HG03378 (cell line): ENCODE measurements at regions not wholly inside any gene's neighbourhood (a gene's known extent, or its start where the extent isn't known, plus 50 kb on each side); places are given as distances from the start of the nearest gene placed in this dataset.
"Not testable (repeated sequence)": the region's sequence is repeated elsewhere in the genome, so short reads cannot be mapped to it uniquely, and the experiment has no call there.

ENCODE experiments used
- ATAC-seq: cut with Tn5 transposase; IDR thresholded peaks from one replicate; pipeline ENCODE4 v1.9.1; 2021; ENCODE audit warnings: mild to moderate bottlenecking, moderate library complexity; ENCODE audit not compliant: unreplicated experiment

DNA sequence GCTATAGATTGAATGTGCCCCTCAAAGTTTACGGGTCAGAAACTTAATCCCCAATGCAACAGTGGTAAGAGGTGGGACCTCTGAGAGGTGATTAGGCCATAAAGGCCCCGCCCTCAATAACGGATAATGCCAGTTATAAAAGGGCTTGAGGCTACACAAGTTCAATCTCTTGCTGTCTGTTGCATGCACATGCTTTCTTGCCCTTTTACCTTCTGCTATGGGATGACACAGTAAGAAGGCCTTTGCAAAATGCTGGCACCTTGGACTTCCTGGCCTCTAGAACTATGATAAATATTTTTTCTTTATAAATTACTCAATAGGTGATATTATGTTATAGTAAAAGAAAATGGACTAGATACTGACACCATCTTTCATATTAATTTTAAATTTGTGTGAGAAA, 806.1 kb downstream of the TENT5A start:
- ATAC-seq = no peak

DNA sequence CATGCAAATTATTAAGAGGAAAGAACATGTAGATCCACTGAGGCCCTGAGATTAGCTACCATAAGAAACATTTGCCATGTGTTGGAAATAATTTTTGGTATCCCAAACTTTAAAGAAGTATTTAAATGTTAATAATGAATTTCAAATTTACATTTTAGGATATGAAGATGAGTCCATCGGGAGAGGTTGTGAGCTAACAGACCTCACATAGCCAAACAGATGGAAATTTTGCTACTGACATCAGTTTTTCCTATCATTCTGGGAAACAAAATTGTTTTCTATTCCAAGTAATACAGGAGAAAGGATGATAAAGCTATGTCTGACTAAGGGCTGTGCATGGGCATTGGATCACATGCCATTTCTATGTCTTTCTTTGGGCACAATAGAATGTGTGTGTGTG, 809.6 kb downstream of the TENT5A start:
- ATAC-seq = no peak

DNA sequence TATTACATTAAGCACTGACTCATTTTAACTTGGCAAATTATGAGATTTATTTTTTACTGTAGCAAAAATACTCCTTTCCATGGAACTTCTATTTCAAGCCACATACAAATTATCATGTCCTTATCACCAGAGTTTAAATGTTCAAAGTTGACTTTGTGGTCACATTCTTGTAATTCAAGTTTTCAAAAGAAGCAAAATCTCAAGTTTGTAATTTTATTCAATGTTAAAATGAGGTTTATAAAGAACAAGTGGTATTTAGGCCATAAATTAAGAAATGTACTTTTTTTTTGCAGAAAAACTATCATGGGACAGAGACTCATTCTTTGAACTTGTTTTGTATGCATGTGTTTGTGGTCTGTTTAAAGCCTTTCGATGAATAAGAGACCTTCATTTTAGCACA, 811.5 kb downstream of the TENT5A start:
- no peak for ATAC-seq

DNA sequence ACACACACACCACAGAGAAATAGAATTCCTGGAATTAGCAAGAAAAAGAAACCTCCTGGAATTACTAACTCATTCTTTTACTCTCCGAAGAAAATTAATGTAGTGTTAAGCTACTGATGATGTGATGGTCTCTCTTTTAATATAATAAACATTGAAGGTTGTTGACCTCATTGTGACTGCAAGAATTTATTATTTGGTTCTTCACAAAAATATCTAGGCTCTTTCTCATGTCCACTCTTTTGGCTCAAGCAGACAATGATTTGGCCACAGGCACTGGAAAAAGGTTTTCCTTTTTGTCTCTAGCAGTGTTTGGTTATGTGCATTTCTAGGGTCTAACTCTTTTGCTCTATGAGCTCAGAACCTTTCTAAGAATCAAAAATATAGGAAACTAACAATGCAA, 811.9 kb downstream of the TENT5A start:
- ATAC-seq = no peak

DNA sequence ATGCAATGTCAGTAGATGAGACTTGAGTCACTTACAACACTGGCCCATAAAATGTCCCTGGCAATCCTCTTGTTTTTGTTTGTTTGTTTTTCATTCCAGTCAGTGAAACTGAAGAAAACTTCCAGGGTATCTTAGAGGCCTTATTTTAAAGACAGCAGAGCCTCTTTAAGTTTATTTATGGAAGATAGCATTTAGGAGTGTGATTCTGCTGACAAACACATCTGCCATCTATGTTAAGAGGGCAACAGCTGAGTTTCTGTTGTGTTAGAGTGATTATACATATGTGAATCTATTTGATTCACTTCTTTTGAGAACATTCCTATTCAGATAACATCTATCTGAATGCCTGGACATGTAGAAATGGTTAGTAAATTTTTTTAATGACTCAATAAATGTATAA, 812.6 kb downstream of the TENT5A start:
- ATAC-seq = no peak

DNA sequence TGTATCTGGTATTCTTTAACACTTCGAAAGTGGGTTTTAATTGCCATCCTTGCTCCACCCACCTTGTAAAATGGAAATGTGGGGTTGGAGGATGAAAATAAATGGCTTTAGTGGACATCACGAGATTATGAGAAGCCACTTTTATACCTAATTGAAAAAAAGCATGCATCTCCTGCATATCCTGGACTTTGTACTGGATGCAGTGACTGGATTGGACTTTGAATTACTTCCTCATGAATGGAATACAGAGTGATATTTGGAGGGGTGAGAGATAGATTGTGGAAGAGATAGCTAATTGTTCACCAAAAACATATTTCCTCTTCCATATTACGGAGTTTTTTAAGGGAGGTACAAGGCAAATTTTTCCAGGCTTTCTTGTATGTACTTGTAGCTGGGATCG, 813.0 kb downstream of the TENT5A start:
- ATAC-seq = no peak

DNA sequence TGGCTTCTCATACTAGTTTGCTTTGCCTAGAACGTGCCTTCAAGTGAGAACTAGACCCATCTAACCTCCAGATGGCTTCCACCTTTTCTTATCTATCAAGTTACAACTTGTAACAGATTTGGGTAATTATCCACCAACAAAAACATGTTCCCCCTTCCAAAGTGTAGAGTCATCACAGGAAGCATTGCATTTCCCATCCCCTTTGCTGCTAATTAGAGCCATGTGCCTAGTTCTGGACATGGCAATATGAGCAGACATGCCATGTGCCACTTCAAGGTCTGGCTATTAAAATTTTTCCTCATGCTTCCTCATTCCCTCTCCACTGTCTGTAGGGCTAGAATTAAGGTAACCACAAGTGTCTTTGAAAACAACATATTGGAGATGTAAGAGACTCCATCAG, 814.4 kb downstream of the TENT5A start:
- no peak for ATAC-seq

DNA sequence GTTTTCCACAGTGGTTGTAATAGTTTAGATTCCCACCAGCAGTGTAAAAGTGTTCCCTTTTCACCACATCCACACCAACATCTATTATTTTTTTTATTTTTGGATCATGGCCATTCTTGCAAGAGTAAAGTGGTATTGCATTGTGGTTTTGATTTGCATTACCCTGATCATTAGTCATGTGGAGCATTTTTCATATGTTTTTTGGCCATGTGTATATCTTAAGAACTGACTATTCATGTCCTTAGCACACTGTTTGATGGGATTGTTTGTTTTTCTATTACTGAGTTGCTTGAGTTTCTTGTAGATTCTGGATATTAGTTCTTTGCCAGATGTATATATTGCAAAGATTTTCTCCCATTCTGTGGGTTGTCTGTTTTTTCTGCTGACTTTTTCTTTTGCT, 820.1 kb downstream of the TENT5A start:
- no peak for ATAC-seq

DNA sequence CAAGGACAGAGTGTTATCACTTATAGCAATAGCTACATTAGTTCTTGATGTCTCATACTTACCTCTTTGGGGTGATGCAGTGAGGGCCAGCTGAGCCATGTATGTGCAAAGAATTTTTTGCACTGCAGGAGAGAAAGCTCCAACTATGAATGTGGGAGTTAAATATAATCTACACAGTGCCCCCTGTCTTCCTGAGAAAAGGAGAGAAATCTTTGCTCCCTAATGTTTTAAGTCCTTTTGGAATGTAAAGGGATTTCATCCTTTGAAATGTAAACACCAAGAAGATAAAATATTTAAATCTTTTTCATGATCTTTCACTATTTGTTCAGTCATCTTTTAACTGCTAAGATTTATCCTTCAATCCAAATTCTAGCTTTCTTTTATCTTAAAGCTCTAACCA, 822.1 kb downstream of the TENT5A start:
- ATAC-seq = no peak

DNA sequence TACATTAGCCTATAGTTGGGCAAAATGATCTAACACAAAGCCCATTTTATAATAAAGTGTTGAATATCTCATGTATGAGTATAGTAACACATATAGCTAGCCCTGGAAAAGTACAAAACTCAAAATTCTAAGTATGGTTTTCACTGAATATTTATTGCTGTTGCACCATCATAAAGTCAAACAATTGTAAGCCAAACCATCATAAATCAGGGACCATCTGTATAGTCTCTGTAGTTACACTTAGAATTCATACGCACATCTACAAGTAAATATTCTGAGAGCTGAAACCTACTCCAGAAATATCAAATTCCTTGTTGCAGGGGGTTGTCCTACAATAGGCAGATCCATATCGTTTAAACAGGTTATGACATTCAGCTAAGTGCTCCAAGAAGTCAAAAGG, 817.3 kb downstream of the BCKDHB start:
- no peak for ATAC-seq

DNA sequence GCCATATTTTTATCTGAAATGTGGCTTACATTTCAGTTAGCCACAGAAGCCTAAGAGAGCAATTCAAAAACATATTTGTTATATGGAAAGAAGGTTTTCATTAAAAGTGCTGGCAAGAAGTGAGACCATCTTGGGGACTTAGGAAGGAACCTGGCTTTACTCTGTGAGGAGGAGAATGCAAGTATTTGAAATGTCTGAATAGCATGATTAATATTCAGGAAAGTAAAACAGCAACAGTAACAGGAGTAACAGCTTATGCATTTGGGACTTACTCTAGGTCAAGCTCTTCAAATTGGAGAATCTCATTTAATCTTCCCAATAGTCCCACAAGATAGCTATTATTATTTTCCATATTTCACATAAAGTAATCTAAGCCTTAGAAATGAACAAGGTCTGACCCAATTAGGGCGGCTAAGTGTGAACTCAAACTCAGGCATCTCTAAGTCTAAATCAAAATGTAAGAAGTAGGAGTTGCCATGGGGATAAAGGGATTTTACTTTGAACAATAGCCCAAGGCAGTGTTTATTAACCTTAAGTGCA, 816.5 kb downstream of the BCKDHB start:
- no peak for ATAC-seq

DNA sequence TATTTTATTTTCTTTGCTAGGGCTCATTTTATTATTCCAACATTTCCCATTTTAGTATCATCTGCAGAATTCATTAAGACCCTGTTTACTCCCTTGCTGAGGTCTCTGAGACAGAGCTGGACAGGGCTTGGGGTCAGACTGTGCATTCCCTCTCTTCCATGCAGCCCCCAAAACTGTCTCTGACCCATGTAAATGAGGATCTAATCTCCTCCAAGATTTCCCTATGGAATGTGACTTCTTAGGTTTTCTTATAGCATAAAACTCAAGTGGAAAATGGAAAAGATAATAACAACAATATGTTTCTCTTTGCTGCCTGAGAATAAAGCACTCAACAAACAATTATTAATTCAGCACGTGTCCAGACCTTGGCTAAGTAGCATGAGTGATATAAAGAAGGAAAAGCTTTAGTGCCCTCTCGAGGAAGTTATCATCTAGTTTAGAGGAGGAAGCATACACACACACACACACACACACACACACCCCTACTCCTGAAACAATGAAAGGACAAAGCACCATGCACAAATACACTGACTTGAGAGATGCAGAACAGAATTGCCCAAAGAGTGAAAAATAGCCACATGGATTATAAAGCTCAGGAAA, 815.5 kb downstream of the BCKDHB start:
- no peak for ATAC-seq

DNA sequence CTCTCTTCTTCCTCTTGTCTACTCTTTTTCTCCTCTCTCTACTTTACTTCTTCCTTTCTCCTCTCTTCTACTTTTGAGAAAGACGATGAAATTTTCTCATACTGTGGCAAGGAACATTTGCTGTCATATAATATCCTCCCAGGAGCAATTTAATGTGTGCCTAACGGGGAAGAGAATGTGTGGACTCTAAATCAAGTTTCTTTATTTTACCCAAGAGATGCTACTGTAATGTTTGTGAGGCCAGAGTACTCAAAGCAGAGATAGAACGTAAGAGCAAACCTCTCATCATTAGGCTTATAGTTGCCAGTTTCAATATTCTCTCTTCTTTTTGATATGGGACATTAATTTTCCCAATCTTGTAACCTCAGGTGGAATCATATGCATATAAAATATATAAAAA, 801.4 kb downstream of the BCKDHB start:
- ATAC-seq = no peak

DNA sequence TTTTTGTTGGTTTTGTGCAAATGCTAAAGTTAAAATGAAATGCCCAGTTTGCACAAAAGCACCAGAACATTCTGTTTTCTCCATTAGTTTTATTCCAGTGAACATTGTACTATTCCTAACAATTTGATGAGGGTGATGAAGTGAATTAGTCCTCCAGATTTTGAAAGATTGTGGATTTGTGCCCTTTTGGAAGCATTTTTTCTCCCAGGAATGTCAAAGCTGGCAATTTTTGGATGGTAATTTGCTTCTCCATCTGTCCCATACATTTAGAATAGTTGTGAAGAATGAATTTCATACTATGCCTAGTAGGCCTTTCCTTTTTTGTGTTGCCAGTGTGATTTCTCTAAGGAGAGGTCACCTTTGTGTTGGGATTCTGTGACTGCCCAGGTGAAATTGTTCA, 797.2 kb downstream of the BCKDHB start:
- no peak for ATAC-seq

DNA sequence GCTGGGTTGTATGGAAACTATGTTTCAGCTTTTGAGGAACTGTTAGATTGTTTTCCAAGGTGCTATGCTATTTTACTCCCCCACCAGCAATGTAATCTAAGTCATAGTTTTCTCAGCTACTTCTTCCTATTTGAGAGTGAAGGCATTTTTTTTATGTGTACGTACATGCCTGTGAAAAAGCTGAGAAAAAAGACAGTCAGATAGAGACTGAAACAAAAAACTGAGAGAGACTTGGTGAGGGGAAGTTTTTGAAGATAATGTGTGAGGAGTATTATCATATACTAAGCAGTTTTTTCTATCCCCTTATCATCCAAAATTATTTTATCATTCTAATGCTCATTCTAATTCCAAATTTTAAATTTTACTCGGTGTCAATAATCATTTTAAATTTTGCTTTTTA, 780.0 kb downstream of the BCKDHB start:
- no peak for ATAC-seq

DNA sequence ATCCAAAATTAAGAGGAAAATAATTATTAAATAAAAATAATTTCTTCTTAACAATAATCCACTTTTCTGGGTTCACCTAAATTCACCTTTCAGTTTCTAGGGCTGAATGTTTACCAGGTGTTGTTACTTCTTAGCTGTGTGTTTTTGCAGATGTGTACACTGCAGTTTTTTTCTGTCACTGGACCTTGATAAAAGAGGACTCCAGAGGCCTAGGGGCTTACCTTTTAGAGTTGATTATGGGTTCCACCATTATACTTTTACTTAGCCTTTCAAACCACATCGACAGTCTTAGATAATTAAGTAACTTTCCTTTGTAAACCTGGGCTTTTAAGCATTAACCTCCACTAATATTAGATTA, 766.5 kb downstream of the BCKDHB start:
- ATAC-seq = no peak

DNA sequence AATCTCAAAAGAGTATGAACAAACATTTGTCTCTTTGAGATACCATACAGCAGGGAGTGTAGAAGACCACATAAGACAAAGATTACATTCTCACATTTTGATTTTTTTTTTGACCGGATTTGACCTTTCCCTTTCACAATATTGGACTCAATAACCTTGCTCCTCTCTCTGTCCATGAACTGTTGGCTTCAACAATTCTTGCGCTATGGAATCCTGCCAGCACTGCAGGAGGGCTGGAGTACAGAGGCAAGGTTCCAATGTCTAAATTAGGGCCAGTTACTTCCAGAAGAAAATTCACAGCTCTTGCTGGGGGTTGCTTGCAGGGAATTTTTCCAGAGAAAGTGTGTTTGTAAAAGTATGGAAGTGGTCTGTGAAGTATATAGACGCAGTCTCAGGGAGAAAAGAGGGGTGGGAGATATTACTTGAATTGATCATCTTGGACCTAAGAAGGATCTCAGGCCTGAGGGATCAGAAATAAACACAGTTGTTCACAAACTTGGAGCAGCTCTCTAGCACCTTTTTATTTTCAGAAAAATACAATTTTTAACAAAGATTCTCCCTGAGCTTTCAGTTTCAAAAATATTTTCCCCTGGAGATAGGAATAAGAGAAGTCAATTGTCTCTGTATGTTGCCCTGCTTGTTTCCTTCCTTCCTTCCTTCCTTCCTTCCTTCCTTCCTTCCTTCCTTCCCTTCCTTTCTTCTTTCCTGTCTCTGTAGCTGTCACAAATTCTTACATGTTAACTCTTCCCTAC, 765.9 kb downstream of the BCKDHB start:
- no peak for ATAC-seq

DNA sequence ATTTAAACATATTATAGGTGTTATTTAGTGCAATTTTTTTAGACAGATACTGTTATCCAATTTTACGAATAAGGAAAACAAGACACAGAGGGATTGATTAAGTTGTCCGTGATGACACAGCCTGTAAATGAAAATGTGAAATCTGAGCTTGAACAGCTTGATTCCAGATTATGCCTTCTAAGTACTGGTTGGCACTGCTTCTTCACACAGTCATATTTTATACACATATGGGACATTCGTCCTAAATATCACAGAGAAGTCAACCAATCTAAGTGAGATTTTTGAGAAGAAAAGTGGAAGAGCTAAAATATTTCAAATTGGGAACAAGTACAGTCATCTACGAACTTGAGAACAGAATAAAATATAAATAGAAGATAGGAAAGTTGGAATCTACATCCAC, 756.3 kb downstream of the BCKDHB start:
- no peak for ATAC-seq

DNA sequence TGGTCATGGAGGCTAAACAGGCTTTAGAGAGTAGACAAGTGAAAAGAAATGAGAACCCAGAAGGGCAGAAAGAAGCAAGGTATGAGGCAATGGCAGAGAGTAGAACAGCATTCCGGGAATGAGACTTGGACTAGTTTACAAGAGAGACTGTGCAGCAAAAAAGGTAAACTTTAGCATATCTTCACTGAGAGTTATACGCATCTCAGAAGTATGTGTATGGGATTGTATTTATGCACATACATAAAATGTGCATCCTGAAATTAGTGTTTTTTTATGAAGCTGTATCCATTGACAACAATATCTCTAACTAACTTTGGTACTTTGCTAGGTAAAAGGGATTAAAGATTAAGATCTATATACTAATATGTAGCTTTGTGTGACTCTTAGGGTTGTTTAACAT, 753.6 kb downstream of the BCKDHB start:
- no peak for ATAC-seq

DNA sequence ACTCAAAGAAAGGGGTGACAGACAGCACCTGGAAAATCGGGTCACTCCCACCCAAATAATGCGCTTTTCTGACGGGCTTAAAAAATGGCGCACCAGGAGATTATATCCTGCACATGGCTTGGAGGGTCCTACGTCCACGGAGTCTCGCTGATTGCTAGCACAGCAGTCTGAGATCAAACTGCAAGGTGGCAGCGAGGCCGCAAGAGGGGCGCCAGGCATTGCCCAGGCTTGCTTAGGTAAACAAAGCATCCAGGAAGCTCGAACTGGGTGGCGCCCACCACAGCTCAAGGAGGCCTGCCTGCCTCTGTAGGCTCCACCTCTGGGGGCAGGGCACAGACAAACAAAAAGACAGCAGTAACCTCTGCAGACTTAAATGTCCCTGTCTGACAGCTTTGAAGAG, 741.5 kb downstream of the BCKDHB start:
- not testable (repeated sequence) for ATAC-seq

DNA sequence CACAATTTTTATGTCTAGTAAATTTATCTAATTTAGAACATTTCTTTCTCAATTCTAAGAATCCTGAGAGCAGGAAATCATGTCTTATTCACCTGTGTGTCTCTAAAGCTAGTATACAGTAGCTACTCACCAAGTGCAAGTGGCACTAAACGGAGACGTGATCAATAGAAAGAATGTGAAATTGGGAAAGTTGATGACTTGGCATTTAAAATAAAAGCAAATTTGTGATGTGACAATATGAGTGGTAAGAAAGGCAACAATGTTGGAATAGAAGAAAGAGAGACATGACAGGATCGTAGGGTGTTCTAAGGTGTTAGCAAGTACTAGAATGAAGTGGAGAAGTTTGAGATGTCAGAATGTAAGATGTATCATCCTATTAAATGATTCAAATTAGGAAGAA, 725.9 kb downstream of the BCKDHB start:
- ATAC-seq = no peak

DNA sequence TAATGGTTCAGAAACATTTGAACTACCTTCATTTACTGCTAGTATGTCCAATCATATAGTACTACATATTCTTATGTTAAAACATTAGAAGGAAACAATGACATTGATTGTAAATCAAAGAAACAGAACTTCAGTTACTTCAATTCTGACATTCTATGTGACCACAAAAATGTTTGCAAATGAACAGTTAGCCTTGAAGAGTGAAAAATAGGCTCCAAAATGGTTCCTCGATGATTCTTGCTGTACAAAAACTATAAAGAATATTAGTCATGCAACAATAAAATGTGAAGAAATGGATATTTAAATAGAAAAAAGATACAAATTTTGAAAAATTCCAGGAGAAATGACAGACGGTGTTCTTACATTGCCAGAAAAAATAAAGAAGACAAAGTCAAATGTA, 686.9 kb downstream of the BCKDHB start:
- no peak for ATAC-seq

DNA sequence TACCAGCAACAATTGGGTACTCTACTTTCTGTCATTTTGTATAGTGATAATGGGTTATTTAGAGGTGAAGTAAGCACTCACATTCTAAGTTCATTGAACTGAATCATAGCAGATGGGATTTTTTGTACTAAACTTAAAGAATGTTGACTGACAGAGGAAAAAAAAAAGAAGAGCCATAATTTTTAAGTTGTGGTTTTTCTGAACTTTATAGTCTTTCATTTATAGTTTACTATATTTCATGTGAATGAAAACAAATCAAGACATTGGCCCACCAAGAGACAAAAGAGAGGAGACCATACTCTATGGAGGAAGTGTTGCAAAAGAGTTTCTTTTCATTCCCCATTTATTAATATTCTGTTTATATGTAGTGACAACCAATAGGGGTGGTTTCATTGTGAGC, 685.7 kb downstream of the BCKDHB start:
- no peak for ATAC-seq
